HG02763 (cell line): ENCODE measurements at regions not wholly inside any gene's neighbourhood (a gene's known extent, or its start where the extent isn't known, plus 50 kb on each side); places are given as distances from the start of the nearest gene placed in this dataset.
A peak's percentile ranks its signal among the peaks of the same experiment; 100 is the strongest.
"Not testable (repeated sequence)": the region's sequence is repeated elsewhere in the genome, so short reads cannot be mapped to it uniquely, and the experiment has no call there.

ENCODE experiments used
- ATAC-seq: cut with Tn5 transposase; IDR thresholded peaks from one replicate; pipeline ENCODE4 v1.9.1; 2021; ENCODE audit warnings: mild to moderate bottlenecking, moderate library complexity; ENCODE audit not compliant: unreplicated experiment

DNA sequence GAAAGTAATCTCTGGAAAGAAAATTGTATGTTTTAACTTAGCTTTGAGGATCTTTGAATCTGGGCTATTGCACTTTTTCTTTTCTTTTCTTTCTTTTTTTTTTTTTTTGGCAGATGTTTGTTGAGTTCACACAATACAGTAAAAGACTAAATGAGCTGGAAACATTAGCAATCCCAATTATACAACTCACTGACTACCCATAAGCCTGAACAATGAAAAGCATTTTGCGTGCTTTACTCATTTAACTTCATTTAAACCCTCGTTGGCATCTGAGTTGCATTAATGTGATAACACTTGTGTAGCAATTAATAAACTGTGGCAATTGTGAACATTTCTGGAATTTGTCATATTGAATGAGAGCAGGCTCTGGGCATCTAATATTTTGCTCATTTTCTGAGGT, 269.4 kb upstream of the RBMS3 start:
- no peak for ATAC-seq

GRCh38 chr3:29011966-29012365, 268.9 kb upstream of the RBMS3 start:
- ATAC-seq, result no peak

DNA sequence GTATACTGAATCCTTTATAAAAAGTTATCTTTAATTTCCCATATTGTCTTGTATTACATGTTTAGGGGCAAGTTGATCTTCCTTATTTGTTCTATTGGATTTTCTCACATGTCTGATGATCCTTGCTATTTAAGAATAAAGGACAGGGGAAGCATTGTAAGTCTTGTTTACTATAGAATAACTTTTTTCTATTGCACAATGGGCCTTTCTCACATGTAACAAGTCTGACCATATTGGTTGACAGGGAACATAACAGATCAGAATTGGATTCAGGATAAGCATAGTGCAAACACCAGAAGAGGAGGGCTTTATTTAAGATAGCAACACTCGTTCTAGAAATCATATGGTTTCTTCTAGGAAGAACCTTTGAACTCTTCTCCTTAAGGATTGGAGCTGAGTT, 257.9 kb upstream of the RBMS3 start:
- ATAC-seq, result no peak

DNA sequence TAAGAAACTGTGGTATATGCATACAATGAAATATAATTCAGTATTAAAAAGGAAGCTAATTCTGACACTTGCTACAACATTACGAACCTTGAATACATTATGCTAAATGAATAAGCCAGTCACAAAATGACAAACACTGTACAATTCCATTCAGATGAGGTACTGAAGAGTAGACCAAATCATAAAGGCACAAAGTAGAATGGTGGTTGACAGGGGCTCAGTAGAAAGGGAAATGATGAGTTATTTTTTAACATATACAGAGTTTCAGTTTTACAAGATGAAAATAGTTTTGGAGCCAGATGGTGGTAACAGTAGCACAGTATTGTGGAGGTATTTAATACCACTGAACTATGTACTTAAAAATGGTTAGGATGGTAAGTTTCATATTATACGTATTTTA, 254.6 kb upstream of the RBMS3 start:
- ATAC-seq, result peak; percentile 96

DNA sequence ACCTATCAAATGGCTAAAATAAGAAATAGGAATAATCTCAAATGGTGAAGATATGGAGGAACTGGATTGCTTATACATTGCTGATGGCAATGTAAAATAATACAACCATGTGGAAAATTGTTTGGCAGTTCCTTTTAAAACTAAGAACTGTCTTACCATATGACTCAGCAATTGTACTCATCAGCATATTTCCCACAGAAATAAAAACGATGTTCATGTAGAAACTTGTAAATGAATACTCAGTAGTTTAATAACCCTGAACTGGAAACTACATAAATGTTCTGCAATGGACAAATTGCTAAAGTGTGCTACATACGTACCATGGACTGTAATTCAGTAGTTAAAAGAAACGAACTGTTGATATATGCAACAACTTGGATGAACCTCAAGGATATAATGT, 253.9 kb upstream of the RBMS3 start:
- ATAC-seq, result no peak

- not testable (repeated sequence) for ATAC-seq
Measured at GRCh38 chr3:29031175-29031574, 249.7 kb upstream of the RBMS3 start.

GRCh38 chr3:29033511-29033910, 247.4 kb upstream of the RBMS3 start:
- no peak for ATAC-seq

DNA sequence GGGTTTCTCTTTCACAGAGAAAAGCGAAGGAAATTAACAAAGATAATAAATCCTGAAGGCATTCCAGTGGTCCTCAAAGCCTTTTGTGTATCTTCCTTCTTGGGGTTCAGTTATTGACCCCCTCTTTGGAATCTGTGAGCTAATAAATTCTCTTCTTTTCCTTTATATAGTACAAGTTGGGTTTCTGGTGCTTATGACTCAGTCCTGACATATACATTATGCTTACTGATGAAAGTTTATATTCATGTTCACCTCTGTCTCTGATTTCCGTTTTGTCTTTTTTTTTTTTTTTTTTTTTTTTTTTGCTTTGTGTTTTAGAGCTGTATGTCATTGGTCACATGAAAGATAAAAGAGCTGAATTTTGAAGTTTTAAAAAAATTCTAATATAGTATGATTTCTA, 230.7 kb upstream of the RBMS3 start:
- ATAC-seq, result no peak

GRCh38 chr3:29057326-29057725, 223.5 kb upstream of the RBMS3 start:
- no peak for ATAC-seq

DNA sequence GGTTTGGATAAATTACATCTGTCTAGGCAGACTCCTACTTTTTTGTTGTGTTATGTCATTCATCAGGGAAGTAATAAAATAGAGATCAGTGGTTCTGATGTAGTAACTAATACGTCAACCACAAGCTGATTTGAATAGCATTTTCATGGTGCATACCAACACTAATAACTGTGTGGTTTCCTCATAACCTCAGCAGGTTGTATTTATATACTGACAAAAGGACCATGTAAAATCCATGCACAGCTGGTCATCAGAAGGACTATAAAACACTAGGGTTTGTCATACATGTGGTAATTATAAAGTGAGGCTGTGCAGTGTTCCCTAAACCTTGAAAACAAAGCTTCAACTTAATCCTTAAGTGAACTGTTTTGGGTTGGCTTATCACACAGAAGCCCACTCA, 216.8 kb upstream of the RBMS3 start:
- no peak for ATAC-seq

- ATAC-seq, result no peak
Measured at GRCh38 chr3:29065211-29065785, 215.6 kb upstream of the RBMS3 start.

- ATAC-seq, result no peak
Measured at GRCh38 chr3:29067007-29067406, 213.9 kb upstream of the RBMS3 start.

GRCh38 chr3:29070959-29071634, 209.8 kb upstream of the RBMS3 start:
- ATAC-seq, result no peak

DNA sequence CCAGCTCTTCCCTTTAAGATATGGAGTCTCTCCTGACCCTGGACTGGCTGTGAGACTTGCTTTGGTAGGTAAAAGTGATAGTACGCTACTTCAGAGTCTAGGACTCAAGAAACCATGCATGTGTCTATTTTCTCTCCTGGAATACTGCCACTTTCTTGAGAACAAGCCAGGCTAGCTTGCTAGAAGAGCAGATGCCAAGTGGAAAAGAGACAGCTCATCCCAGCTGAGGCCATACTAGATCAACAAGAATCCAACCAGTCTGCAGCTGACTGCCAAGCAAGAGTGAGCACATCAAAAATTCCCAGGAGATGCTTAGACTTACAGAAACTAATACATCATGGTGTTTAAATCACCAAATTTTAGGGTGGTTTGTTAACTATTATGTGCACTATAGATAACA, 208.3 kb upstream of the RBMS3 start:
- no peak for ATAC-seq

- ATAC-seq, result no peak
Measured at GRCh38 chr3:29077356-29077755, 203.5 kb upstream of the RBMS3 start.

GRCh38 chr3:29079358-29079757, 201.5 kb upstream of the RBMS3 start:
- no peak for ATAC-seq

DNA sequence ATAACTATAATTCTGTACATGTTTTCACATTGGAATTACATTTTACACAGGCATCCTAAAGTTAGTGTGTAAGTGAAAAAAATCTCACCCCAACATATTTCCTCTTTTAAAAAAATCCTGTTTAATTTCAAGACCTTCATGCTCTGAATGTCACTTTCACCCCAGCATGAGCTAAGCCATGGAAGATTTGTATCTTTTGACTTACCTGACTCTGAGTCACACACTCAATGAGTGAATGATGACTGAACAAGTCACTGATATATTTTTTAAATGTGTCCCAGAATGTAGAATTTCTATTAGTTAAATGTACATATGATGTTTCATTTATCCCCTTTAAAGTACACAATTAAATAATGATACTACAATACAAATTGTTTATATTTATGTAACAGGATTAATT, 199.9 kb upstream of the RBMS3 start:
- ATAC-seq, result no peak

DNA sequence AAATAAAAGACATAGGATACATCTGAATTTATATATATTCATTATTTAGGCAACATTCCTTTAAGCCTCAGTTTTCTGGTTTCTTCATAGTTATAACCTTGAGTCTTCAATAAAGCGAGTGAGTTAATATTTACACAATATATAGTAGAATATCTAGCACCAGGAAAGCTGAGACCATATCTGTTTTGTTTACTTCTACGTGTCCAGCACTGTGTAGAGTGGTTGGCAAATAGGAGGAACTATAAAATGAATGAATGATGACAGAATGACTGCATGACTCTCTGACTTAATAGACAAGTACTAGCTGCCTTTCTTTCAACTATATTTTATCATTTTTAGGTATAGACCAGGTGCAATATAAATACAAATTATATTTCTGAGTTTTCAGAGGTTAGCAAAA, 197.8 kb upstream of the RBMS3 start:
- ATAC-seq, result no peak

DNA sequence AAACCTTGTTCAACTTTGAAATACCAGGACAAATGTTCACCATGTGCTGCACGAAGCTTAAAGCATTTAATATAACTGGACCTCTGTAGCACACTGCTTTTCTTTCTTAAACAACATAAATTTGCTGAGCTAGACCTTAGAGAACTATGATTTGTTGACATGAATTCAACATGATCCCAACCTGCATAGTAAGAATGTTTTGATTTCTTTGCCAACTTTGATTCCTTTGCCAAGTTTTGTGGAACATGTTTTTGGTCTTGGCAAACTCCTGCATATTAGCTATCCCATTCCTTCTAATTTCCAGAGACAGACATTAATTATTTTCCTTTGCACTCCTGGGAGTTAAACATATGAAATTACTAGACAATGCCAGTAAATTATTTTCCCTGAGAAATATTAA, 197.2 kb upstream of the RBMS3 start:
- no peak for ATAC-seq

GRCh38 chr3:29088579-29088978, 192.3 kb upstream of the RBMS3 start:
- ATAC-seq, result no peak

DNA sequence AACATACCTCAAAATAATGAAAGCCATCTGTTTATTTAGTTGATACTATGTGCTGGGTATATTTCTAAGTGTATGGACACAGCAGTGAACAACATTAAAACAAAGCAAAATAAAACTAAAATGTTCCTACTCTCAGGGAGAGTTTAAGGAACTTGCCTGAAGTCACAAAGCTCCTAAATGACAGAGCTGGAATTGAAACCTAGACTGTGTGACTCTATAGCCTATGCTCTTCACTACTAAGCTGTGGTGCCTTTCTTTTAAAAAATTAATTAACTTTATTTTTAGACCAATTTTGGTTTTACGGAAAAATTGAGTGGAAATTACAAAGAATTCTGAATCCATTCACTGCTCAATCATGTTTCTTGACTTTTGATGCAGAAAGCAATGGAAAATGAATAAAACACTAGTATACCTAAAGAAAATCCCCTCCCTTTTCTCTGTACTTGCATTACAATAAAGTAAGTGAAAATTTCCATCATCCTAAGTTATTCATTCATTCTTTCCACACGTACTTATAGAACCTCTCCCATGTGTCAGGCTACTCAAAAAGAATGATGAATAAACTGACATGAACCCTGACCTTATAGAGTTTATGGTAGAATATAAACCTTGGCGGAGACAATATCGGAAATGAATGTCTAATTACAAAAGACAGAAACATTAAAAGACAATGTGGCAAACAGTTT, 189.8 kb upstream of the RBMS3 start:
- ATAC-seq, result no peak

DNA sequence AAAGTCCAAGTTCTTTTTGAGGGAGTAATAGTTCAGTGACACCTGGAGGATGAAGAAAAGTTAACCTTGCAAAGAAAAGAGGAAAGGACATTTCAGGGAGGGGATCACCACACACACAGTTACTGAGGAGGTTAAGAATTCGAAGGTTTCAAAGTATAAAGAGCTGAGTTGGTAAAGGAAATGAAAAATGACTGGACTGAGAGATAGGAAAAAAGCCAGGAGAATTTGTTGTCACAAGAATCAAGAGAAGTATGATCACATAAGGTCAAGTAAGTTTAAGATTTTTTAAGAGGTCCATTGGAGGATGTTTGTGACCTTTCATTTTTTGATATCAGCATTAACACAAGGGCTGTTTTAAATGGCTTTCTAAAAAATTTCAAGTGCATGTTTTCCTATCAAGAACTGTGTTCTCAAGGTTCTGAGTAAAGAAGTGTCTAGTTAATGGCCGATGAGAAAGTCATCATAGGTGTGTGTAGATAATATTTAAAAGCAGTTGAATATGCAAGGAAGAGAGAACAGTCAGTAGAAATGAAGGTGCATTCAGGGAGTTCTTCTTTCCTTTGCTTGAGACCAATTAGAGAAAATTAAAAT, 189.2 kb upstream of the RBMS3 start:
- no peak for ATAC-seq
